ENCODE measurements at regions not wholly inside any gene's neighbourhood (a gene's known extent, or its start where the extent isn't known, plus 50 kb on each side); places are given as distances from the start of the nearest gene placed in this dataset.
A peak's percentile ranks its signal among the peaks of the same experiment; 100 is the strongest.

DNA sequence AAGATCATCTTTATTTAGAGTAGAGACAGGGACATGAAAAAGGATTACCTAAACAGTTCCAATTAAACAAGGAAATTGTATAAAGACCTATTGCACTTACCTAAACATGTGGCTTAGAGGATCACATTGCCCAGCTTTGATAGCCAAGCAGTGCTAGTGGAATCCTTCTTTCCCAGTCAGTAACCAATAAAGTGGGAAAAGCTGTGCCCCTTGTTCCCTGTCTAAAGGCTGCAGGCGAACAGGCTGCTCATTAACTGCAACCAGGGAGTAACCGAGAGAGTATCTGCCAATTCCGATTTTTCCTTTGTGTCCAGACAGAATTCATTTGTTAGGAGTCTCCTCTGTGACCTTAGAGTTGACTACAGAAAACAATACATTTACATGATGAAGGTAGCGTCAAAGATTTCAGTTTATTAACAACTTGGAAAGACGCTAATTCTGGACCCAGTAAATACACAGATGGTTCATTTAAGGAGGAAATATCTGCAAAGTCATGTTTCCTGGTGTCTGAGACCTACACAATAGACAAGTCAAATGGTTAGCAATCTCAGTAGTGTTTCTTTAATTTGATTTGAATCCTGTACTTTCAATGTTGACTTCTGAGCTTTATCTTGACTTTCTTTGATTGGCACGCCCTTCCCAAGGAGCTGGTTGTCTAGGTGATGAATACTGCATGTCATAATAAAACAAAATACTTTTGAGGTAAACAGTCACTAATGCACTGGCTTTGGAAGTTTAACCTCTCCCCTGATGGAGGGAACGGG lies 57.3 kb upstream of the MET start:
- no peak for DNase-seq

DNA sequence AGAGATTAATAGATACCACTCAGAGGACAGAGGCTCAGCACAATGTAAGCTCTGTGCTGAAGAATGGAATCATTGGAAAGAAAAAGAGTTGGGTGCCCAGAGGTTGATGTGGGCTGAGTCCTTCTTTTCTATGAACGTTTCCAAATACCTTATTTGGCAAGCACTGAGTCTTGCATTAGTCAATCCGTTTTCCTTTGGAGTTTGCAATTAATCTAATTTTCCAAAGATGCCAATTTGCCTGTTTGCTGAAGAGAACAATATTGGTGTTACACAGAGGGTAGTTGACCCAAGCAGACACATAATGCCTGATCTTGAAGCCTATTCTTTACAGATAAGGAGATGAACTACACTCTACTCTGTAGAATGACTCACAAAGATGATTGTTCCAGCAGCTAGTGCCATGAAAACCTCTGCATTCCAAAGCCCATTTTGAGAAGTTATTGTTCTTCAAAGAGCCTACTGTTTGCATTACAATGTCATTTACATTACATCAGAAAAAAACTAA lies 55.4 kb upstream of the MET start:
- DNase-seq = peak; percentile 61

DNA sequence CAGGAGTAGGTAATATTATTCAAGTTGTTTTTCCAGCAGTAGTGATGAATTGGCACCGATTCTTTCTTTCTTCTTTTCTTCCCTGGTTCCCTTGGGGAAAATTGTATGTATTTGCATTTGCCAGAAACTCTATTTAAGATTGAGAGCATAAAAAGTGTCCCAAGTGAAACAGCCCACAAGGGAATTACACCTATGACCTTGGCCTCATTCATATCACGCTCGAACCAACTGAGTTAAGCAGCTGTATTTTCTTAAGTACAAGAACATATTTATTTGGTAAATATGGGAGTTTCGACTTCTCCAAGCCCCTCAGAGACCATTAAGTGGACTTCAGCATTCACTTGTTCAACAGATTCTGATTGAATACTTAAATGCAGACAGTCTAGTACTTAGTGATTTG lies 54.1 kb upstream of the MET start:
- no peak for DNase-seq

DNA sequence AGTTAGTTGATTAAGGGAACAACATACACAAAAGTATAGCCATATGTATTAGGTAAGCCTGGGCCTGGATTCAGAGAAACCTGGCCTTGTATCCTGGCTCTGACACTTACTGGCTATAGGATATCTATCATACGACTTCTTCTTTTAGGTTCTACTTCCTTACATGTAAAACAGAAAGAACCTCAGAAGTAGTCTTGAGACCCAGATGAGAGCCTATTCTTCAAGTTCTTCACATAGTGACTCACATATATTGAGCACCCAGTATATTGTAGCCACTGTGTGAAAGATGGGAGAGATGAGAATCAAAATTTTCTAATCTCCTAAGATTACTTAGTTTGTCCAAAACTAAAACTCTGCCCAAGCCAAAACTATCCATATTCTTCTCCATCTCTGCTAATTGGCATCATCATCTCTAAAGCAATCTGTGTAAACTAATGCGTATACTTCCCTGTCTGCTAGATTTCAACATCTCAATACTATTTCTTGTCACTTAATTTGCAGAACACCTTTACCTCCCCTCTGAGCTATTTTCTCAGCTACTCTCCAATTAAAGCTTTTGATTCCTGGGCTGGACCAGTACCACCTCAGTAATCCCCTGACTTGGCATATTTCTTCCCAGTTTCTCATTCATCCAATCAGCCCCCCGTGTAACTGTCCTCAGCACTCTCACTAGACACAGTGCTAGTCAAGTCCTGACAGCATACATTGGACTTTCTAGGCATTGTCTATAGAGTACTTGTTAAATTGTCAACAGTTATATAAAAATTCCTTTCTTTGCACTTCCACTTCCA lies 53.5 kb upstream of the MET start:
- no peak for DNase-seq

DNA sequence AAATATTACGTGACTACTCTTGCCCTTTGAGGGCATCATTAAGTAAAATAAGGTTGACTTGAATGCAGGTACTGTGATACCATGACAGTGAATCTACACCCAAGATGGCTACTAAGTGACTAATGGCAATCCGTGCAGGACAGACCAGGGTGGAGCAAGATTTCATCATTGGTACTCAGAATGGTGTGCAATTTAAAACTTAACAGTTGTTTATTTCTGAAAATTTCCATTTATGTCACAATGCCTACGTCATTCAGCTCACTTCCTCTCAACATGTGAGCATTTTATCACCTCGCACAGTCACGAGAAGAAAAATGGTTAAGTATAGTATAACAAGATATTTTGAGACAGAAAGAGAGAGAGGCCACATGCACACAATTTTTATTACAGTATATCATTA lies 50.3 kb upstream of the MET start:
- DNase-seq = no peak
